ENCODE measurements at regions not wholly inside any gene's neighbourhood (a gene's known extent, or its start where the extent isn't known, plus 50 kb on each side); places are given as distances from the start of the nearest gene placed in this dataset.

- TF ChIP-seq CTCF (IDR thresholded peaks at IDR 0.05) (no peak), ZFX (IDR thresholded peaks at IDR 0.05; ENCODE audit: borderline replicate concordance) (no peak)
These were observed 71.9 kb upstream of the CNEP1R1 start for GRCh38 chr16:49953090-49953489.
